WTC11 (cell line): ENCODE measurements at regions not wholly inside any gene's neighbourhood (a gene's known extent, or its start where the extent isn't known, plus 50 kb on each side); places are given as distances from the start of the nearest gene placed in this dataset.

Experiments used
- ATAC-seq: fragments of 200-7000 bp; cut with Tn5 transposase; 2 replicates; pipeline ENCODE4 v1.10.0; 2021; ENCODE audit warnings: mild to moderate bottlenecking, moderate library complexity
- CTCF ChIA-PET: fragments of 300-600 bp; sonication (Branson Sonifier 250); formaldehyde crosslinking; loops from one replicate; lab custom pipeline; 2021; ENCODE audit warnings: antibody characterized with exemption; lab: Charles Lee
- POLR2A ChIA-PET: fragments of 350-600 bp; sonication (Branson Sonifier 250); formaldehyde crosslinking; loops from one replicate; lab custom pipeline; 2021; ENCODE audit warnings: antibody characterized with exemption; lab: Charles Lee
- DNase-seq: peaks from one replicate; pipeline ENCODE4 v3.0.0; 2021; ENCODE audit warnings: low spot score
- H3K27ac Mint-ChIP-seq: 2 replicates; pipeline ENCODE4 v1.8.0; 2021; ENCODE audit warnings: mixed read lengths
- H3K27me3 Mint-ChIP-seq: 2 replicates; pipeline ENCODE4 v1.8.0; 2021; ENCODE audit warnings: low read depth, mild to moderate bottlenecking, moderate library complexity, mixed read lengths
- H3K36me3 Mint-ChIP-seq: 2 replicates; pipeline ENCODE4 v1.8.0; 2021; ENCODE audit warnings: mixed read lengths
- H3K4me1 Mint-ChIP-seq: 2 replicates; pipeline ENCODE4 v1.8.0; 2022; ENCODE audit warnings: mixed read lengths
- H3K4me3 Mint-ChIP-seq: 2 replicates; pipeline ENCODE4 v1.8.0; 2021; ENCODE audit warnings: mild to moderate bottlenecking, moderate library complexity, mixed read lengths
- H3K9me3 Mint-ChIP-seq: 2 replicates; pipeline ENCODE4 v1.8.0; 2021; ENCODE audit warnings: mixed read lengths
- AFF4 ChIP-seq: sonication (generic); formaldehyde crosslinking; IDR thresholded peaks from 2 replicates; pipeline ENCODE4 v1.8.1; 2023; ENCODE audit warnings: mild to moderate bottlenecking, missing genetic modification reagents, borderline replicate concordance
- CDX4 ChIP-seq: fragments of 250-450 bp; sonication (Bioruptor Pico); IDR thresholded peaks from 2 replicates; pipeline ENCODE4 v1.9.0; 2021; ENCODE audit warnings: moderate library complexity, mild to moderate bottlenecking, inconsistent platforms, borderline replicate concordance
- E2F1 ChIP-seq: sonication (generic); formaldehyde crosslinking; IDR thresholded peaks from 2 replicates; pipeline ENCODE4 v1.8.0; 2022; ENCODE audit warnings: mild to moderate bottlenecking, missing genetic modification reagents
- FOXK1 ChIP-seq: sonication (generic); formaldehyde crosslinking; IDR thresholded peaks from 2 replicates; pipeline ENCODE4 v1.8.0; 2022; ENCODE audit warnings: mild to moderate bottlenecking, moderate library complexity, missing genetic modification reagents
- GABPB1 ChIP-seq: sonication (generic); formaldehyde crosslinking; IDR thresholded peaks from 2 replicates; pipeline ENCODE4 v1.8.1; 2023; ENCODE audit warnings: mild to moderate bottlenecking, missing genetic modification reagents
- GTF2I ChIP-seq: fragments of 250-450 bp; sonication (Bioruptor Pico); conservative IDR thresholded peaks from 2 replicates; pipeline ENCODE4 v1.4.0; 2021; ENCODE audit warnings: mild to moderate bottlenecking
- JAZF1 ChIP-seq: fragments of 250-450 bp; sonication (Bioruptor Pico); IDR thresholded peaks from 2 replicates; pipeline ENCODE4 v1.9.0; 2021; ENCODE audit warnings: moderate library complexity, mild to moderate bottlenecking, inconsistent platforms
- MXD4 ChIP-seq: fragments of 250-450 bp; sonication (Bioruptor Pico); IDR thresholded peaks from 2 replicates; pipeline ENCODE4 v1.8.0; 2021; ENCODE audit warnings: mild to moderate bottlenecking, moderate library complexity, borderline replicate concordance
- PREB ChIP-seq: sonication (generic); formaldehyde crosslinking; IDR thresholded peaks from 2 replicates; pipeline ENCODE4 v1.8.1; 2022; ENCODE audit warnings: mild to moderate bottlenecking, missing genetic modification reagents, moderate library complexity, borderline replicate concordance
- RELA ChIP-seq: sonication (generic); formaldehyde crosslinking; IDR thresholded peaks from 2 replicates; pipeline ENCODE4 v1.8.1; 2022; ENCODE audit warnings: missing genetic modification reagents, mild to moderate bottlenecking, borderline replicate concordance
- STAT6 ChIP-seq: sonication (generic); formaldehyde crosslinking; conservative IDR thresholded peaks from 2 replicates; pipeline ENCODE4 v1.8.1; 2023; ENCODE audit warnings: mild to moderate bottlenecking, low read depth, missing genetic modification reagents, moderate library complexity
- TEAD1 ChIP-seq: sonication (generic); formaldehyde crosslinking; IDR thresholded peaks from 2 replicates; pipeline ENCODE4 v1.8.0; 2022; ENCODE audit warnings: mild to moderate bottlenecking, missing genetic modification reagents
- ZNF138 ChIP-seq: sonication (generic); formaldehyde crosslinking; conservative IDR thresholded peaks from 2 replicates; pipeline ENCODE4 v1.8.1; 2022; ENCODE audit warnings: mild to moderate bottlenecking, moderate library complexity, missing genetic modification reagents
- ZNF263 ChIP-seq: sonication (generic); formaldehyde crosslinking; IDR thresholded peaks from 2 replicates; pipeline ENCODE4 v1.8.1; 2022; ENCODE audit warnings: low read depth, mild to moderate bottlenecking, moderate library complexity, missing genetic modification reagents

GRCh38 chr6:21451546-21452013 is 142.0 kb upstream of the SOX4 start:
- no peaks in the 10 kb centered on the region for H3K4me1 Mint-ChIP-seq
- H3K27me3 Mint-ChIP-seq = no peaks in the 10 kb centered on the region
- ATAC-seq (no peak), DNase-seq (no peak)
- TF ChIP-seq MXD4 (CRISPR knock-in tag) (no peak), GABPB1 (CRISPR knock-in tag) (peak; percentile 55)
- H3K36me3 Mint-ChIP-seq = no peaks in the 10 kb centered on the region
- CTCF ChIA-PET = no interaction called here
- no peaks in the 10 kb centered on the region for H3K9me3 Mint-ChIP-seq
- POLR2A ChIA-PET = no interaction called here
- H3K27ac Mint-ChIP-seq = no peak overlapping the region
- H3K4me3 Mint-ChIP-seq = no peak overlapping the region

- Mint-ChIP-seq H3K27ac (no peak overlapping the region), H3K4me3 (no peak overlapping the region), H3K27me3 (no peaks in the 10 kb centered on the region), H3K4me1 (no peaks in the 10 kb centered on the region), H3K36me3 (no peaks in the 10 kb centered on the region), H3K9me3 (no peaks in the 10 kb centered on the region)
- CTCF ChIA-PET = no interaction called here
- DNase-seq (no peak), ATAC-seq (no peak)
- POLR2A ChIA-PET = no interaction called here
- no peak for TF ChIP-seq ZNF263 (CRISPR knock-in tag)
- no peak for TF ChIP-seq FOXK1 (CRISPR knock-in tag)
- no peak for TF ChIP-seq JAZF1 (CRISPR knock-in tag)
- no peak for TF ChIP-seq E2F1 (CRISPR knock-in tag)
- TF ChIP-seq AFF4 (CRISPR knock-in tag) = no peak
- no peak for TF ChIP-seq TEAD1 (CRISPR knock-in tag)
- no peak for TF ChIP-seq ZNF138
- TF ChIP-seq CDX4 (CRISPR knock-in tag) = no peak
- TF ChIP-seq GTF2I (CRISPR knock-in tag) = no peak
- no peak for TF ChIP-seq PREB (CRISPR knock-in tag)
- TF ChIP-seq RELA = no peak
- TF ChIP-seq STAT6 (CRISPR knock-in tag) = no peak
These were observed 139.3 kb upstream of the SOX4 start for GRCh38 chr6:21454262-21454661.
